AG10803 (cell line): ENCODE measurements at regions not wholly inside any gene's neighbourhood (a gene's known extent, or its start where the extent isn't known, plus 50 kb on each side); places are given as distances from the start of the nearest gene placed in this dataset.

Experiments used
- DNase-seq: peaks from one replicate; pipeline ENCODE4 v3.0.0; 2010; ENCODE audit warnings: low read depth
- H3K4me3 ChIP-seq: 2 replicates; pipeline ENCODE4 v1.5.1; 2011; ENCODE audit warnings: mild to moderate bottlenecking, low read length, control low read depth
- TF ChIP-seq, protein P1 (sequence below): conservative IDR thresholded peaks from 2 replicates; pipeline ENCODE4 v1.5.1; 2011; ENCODE audit warnings: mild to moderate bottlenecking, low read length, control low read depth, inconsistent platforms

DNA sequence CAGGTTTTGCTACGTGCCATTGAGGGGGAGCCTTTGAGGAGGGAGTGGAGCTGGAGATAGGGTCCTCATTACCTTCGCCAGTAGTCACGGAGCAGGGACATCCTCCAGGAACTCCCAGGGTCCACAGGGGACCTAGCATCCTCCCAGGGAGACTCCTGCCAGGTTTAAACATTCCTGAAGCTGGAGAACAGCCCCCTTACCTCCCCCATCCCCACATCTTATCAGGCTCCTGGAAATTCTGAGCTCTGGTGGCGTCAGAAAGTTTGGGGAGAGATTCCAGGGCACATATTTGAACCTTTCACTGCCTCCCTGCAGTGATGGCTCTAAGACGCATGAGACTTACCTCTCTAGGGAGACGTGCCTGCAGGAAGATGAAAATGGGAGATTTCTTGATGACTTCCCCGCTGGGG lies 192.3 kb upstream of the GSC start:
- no peak for DNase-seq
- TF ChIP-seq, protein P1, sequence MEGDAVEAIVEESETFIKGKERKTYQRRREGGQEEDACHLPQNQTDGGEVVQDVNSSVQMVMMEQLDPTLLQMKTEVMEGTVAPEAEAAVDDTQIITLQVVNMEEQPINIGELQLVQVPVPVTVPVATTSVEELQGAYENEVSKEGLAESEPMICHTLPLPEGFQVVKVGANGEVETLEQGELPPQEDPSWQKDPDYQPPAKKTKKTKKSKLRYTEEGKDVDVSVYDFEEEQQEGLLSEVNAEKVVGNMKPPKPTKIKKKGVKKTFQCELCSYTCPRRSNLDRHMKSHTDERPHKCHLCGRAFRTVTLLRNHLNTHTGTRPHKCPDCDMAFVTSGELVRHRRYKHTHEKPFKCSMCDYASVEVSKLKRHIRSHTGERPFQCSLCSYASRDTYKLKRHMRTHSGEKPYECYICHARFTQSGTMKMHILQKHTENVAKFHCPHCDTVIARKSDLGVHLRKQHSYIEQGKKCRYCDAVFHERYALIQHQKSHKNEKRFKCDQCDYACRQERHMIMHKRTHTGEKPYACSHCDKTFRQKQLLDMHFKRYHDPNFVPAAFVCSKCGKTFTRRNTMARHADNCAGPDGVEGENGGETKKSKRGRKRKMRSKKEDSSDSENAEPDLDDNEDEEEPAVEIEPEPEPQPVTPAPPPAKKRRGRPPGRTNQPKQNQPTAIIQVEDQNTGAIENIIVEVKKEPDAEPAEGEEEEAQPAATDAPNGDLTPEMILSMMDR, result no peak
- no peak overlapping the region for H3K4me3 ChIP-seq

DNA sequence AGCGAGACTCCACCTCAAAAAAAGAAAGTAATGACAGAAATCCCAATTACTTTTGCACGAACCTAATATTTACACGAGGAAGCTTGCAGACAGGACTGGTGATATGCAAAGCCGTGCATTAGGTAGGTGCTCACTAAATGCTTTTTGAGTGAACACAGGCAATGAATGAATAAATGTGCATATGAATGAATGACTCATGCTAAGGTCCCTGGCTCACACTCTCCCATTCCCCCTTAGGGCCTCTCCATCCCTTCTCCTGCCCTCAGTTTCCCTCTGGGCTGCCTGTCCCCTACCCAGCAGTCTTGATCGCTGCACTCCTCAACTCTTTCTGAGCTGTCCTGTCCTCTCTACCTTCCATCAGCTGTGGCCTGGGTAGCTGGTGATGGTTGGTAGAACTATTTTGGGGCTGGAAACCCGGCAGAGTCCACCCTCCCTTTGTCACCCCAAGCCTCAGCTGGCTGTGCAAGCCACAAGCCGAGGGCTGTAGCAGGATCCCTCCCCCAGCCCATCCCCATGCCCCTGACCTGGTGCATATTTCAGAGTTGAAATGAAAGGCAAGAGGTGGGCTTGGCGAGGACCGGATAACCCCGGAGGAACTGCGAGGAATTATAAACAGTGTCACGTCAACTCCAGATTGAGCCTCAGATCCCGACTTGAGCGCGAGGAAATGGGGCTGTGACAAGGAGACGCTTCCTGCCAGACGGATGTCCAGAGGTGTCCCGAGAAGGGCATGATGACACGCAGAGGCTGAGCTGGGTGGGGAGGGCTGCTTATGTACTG lies 191.7 kb upstream of the GSC start:
- no peak for DNase-seq
- TF ChIP-seq, protein P1, result no peak
- no peak overlapping the region for H3K4me3 ChIP-seq

DNA sequence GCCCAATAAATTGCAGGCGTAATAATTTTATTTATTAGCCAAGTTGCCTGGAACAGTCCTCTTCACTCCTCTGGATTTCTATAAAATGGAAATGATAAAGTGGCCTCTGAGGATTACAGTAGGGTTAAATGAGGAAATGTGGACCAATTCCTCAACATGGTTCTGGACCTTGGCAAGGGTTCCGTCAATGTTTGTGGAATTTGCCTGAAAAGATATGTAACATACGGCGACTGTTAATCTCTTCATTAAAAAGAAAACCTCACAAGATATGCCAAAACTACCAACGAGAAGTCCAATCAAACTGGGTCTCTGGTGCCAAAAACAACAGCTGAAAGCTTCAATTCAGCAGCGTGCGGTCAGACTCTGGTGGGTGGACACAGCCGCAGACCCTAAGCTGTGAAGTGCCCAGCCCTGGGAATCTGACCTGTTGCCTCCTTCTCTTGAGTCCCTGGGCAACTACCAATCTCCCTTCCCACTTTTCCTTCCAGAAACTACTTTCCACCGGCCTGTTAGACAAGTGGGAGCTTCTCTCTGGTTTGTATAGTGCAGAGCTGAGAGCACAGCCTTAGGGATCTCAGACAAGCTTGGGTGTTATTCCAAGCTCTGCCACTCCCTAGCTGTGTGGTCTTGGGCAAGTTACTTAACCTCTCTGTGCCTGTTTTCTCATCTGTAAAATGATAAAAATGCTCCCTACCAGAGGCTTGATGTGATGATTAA lies 190.5 kb upstream of the GSC start:
- TF ChIP-seq, protein P1, result no peak
- no peak overlapping the region for H3K4me3 ChIP-seq
- DNase-seq, result no peak

DNA sequence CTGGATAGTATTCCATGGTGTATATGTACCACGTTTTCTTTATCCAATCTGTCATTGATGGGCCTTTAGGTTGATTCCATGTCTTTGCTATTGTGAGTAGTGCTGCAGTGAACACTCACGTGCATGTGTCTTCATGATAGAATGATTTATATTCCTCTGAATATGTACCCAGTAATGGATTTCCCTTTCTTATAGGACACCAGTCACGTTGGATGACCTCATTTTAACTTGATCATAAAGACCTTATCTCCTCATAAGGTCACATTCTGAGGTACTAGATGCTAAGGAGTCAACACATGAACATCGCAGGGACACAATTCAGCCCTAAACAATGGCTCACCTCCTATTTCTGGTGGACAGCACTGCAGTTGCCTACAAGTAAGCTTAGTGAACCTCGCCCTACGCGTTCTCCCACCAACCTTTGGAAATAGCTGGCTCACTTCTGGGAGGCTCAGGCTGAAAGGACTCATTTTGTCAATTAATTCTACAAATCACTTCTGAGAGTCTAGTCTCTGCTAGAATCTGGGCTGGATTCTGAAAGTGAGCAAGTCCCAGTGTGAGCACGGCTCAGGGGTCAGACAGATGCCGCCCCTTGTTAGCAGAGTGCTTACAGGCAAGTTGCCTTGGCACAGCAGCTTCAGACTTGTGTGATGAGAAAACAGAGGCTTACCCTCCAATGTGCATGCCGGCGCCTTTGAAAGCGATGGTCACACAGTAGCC lies 183.8 kb upstream of the GSC start:
- no peak overlapping the region for H3K4me3 ChIP-seq
- TF ChIP-seq, protein P1, result no peak
- DNase-seq, result no peak

DNA sequence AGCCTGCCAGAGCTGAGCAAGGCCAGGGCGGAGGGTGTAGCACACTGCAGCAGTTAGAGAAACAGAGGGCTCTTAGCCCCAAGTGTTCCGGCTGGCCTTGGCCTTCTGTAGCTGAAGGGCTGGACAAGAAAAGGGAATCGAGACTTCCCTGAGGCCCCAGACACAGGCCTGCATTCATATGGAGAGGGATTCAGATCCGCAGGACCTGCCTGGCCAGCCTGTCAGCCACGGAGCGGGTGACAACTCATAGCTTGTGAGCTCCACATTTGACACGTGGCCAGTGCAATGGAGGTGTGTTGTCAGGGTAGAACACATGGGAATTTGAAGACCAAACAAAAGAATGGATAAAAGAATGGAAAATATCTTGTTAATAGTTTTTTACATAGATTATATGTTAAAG lies 182.2 kb upstream of the GSC start:
- TF ChIP-seq, protein P1, result no peak
- H3K4me3 ChIP-seq, result no peak overlapping the region
- DNase-seq, result no peak

DNA sequence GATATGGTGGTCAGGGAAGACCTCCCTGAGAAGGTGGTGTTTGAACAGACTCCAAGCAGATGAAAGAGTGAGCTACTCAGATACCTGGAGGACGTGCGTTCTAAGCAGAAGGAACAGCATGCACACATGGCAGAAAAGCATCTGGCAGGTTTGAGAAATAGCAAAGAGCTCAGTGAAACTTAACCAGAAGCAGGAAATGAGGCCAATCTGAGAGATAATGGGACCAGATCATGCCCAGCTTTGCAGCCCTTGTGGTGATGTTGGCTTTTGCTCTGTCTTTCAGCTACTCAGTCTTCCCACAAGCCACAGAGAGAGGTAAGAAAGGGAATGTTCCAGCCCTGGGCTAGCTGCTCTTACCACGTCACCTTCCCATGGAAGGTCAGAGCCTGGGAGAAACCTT lies 176.3 kb upstream of the GSC start:
- no peak for DNase-seq
- no peak overlapping the region for H3K4me3 ChIP-seq
- TF ChIP-seq, protein P1, result no peak
